Stimulated activated naive B cell treated with anti-CD40 and anti-IgM and Interleukin-4, amounts not matched to agents 10 μg/mL and 1 μg/mL and 100 μg/mL, for 72 hours (primary cell): ENCODE measurements at regions not wholly inside any gene's neighbourhood (a gene's known extent, or its start where the extent isn't known, plus 50 kb on each side); places are given as distances from the start of the nearest gene placed in this dataset.

Source experiments
- ATAC-seq, 2 donors: fragments of 150-1000 bp; cut with Tn5 transposase; replicated peaks; 2 replicates each; pipeline ENCODE4 v1.10.0; 2021; ENCODE audit warnings: moderate library complexity in 1 of 2
- DNase-seq: peaks from one replicate; pipeline ENCODE4 v3.0.0; 2021
- H3K27ac Mint-ChIP-seq: one replicate; pipeline ENCODE4 v1.8.0; 2022; ENCODE audit warnings: mild to moderate bottlenecking, mixed read lengths
- H3K27me3 Mint-ChIP-seq, 2 donors: one replicate each; pipeline ENCODE4 v1.8.0; 2022; ENCODE audit warnings: mixed read lengths in 2 of 2
- H3K36me3 Mint-ChIP-seq, 2 donors: one replicate each; pipeline ENCODE4 v1.8.0; 2022; ENCODE audit warnings: mixed read lengths in 2 of 2, mild to moderate bottlenecking in 1 of 2
- H3K4me1 Mint-ChIP-seq, 2 donors: one replicate each; pipeline ENCODE4 v1.8.0; 2022; ENCODE audit warnings: mixed read lengths in 2 of 2, mild to moderate bottlenecking in 1 of 2
- H3K4me3 Mint-ChIP-seq, 2 donors: one replicate each; pipeline ENCODE4 v1.8.0; 2022; ENCODE audit warnings: mild to moderate bottlenecking in 2 of 2, mixed read lengths in 2 of 2, moderate library complexity in 1 of 2
- H3K9me3 Mint-ChIP-seq, 2 donors: one replicate each; pipeline ENCODE4 v1.8.0; 2022; ENCODE audit warnings: mixed read lengths in 2 of 2, mild to moderate bottlenecking in 1 of 2

DNA sequence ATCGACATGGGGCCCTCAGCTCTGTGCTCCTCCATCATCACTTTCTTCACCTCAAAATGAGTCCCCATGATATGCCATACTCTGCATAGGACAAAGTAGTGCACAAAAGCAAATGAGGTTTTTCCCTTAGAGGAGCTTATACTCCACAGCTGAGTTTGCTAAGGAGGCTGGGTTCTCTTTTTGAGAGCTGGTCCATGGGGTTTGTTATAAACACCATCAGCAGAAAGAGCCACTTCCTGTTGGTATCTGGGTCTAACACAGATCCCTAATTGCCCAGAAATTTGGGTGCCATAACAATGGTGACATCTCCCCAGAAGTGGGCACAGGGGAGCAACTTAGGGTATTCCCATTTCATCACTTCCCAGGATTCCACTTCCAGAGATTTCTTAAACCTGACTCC is 395.7 kb downstream of the FOXO1 start:
- ATAC-seq: no peak
- peaks cover 36 to 56% of the 10 kb centered on the region in 2 donors for H3K4me1 Mint-ChIP-seq
- H3K36me3 Mint-ChIP-seq: no peaks in the 10 kb centered on the region
- no peak overlapping the region for H3K27ac Mint-ChIP-seq
- no peaks in the 10 kb centered on the region for H3K27me3 Mint-ChIP-seq
- no peaks in the 10 kb centered on the region for H3K9me3 Mint-ChIP-seq
- H3K4me3 Mint-ChIP-seq: no peak overlapping the region
- DNase-seq: no peak

DNA sequence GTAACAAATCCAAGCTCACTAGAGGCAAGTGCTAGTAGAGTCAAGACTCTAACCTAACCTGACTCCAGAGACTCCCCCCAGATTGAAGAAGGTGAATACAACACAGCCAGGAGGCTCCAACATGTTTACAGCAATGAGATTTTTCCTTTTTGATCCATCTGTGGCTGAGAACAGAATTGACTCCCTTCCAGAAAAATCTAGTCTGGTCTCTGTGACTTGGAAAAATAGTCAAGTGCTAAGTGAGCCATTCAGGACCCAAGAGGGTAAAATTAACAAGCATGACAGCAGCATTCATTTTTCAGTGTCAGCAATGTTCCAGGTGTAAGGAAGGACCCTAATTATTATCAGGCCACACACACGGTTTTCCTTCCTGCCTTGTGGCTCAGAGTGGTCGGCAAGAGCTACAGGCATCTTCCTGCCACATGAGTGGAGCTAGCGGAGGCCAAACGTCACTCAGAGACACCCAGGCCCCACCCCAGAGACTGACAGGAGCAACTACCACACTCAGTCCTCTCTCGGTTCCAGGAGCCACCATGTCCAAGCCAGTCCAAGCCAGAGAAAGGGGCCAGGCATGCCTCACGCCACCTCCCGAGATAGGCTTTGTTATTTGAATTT is 395.1 kb downstream of the FOXO1 start:
- ATAC-seq (peak; percentile 49 to 53), DNase-seq (no peak)
- peaks cover 36 to 56% of the 10 kb centered on the region in 2 donors for H3K4me1 Mint-ChIP-seq
- H3K27ac Mint-ChIP-seq: peak overlapping the region; percentile 39
- H3K4me3 Mint-ChIP-seq: no peak overlapping the region
- no peaks in the 10 kb centered on the region for H3K36me3 Mint-ChIP-seq
- no peaks in the 10 kb centered on the region for H3K27me3 Mint-ChIP-seq
- H3K9me3 Mint-ChIP-seq: no peaks in the 10 kb centered on the region

DNA sequence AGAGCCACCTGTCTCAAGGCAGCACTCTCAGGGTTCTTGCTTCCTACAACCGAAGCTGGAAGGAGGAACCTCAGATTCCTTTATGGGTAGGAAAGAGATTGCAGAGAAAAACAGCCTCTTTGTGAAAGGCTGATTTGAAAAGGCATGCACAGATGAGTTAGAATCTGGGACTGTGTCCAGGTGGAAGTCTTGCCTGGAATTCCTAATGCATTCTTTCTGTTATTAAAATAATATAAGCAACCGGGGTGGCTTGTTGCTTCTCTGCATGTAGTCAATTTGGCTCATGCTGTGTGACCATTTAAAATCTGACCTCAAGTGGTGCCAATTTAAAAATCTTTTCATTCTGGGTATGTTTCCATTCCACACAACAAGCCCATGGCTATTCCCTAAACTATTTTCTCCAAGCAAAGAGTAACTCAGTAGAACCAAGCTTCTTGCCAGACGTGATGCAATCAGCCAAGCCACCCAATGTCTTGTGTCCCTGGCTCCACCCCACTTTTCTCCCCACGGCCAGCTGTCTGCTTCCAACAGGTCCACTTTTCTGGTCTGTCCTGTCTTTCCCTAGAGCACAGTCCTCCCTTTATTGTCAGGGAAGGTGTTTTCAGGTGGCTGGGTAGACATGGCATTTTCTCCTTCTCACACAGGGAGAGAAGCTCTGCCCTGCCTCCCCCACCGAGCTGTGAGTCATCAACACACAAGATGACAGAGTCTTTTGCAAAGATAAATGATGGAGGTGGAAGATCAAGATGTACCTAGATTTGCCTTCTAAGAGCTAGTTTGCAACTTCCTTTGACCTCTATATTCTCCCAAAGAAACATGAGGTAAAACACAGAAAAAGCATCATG is 394.3 kb downstream of the FOXO1 start:
- Mint-ChIP-seq H3K4me3 (no peak overlapping the region), H3K4me1 (peaks cover 36 to 55% of the 10 kb centered on the region in 2 donors), H3K27ac (no peak overlapping the region), H3K9me3 (no peaks in the 10 kb centered on the region), H3K27me3 (no peaks in the 10 kb centered on the region), H3K36me3 (no peaks in the 10 kb centered on the region)
- ATAC-seq (peak; percentile 30 to 50), DNase-seq (no peak)

DNA sequence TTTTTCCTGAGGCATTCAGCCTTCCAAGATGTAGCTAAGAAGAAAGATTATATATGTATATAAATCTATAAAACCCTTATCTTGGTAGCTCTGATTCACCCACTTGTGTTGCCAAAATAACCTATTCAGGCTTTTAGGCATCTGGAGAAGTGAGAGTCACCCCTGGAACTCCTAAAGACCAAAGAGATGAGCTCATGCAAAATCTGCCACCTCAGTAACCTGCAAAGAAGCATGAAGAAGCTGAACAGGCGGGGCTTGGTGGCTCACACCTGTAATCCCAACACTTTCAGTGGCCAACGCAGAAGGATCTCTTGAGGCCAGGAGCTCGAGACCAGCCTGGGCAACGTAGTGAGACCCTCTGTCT is 393.7 kb downstream of the FOXO1 start:
- H3K36me3 Mint-ChIP-seq: no peaks in the 10 kb centered on the region
- H3K4me3 Mint-ChIP-seq: no peak overlapping the region
- ATAC-seq (peak; percentile 72 to 78), DNase-seq (no peak)
- no peaks in the 10 kb centered on the region for H3K27me3 Mint-ChIP-seq
- H3K4me1 Mint-ChIP-seq: peaks cover 34 to 49% of the 10 kb centered on the region in 2 donors
- no peaks in the 10 kb centered on the region for H3K9me3 Mint-ChIP-seq
- H3K27ac Mint-ChIP-seq: no peak overlapping the region

DNA sequence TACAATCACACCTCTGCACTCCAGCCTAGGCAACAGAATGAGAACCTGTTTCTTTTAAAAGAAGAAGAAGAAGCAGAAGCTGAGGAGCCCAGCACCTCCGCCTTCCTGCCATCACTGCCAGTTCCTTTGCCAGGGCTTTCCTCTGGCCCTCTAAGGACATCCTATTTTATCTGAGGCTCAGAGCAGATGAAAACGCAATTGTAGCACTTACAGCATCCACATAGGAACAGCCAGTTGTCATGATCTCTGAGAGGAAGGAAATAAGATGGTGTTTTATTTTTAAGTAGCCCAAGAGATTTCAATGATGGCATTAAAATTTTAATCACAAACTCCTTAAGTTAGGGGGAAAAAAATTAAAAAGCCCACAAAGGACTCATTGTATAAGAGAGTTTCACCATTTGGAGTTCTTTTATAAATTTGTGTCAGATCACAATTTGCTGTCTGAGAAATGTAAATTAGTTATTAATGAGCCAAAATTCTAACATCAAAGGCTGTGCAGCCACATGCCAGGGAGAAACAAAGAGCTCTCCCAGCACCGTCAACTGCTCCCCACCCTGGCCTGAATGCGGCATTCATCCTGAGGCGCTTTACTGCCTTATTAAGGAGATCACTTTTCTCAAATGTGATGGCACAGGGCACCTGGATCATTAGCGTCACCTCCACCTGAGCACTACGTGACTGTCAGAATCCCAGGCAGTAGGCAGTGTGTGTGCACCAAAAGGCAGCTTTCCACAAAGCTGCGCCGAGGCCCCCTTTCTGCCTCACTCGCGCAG is 393.0 kb downstream of the FOXO1 start:
- H3K4me1 Mint-ChIP-seq: peaks cover 33 to 47% of the 10 kb centered on the region in 2 donors
- no peak for ATAC-seq

DNA sequence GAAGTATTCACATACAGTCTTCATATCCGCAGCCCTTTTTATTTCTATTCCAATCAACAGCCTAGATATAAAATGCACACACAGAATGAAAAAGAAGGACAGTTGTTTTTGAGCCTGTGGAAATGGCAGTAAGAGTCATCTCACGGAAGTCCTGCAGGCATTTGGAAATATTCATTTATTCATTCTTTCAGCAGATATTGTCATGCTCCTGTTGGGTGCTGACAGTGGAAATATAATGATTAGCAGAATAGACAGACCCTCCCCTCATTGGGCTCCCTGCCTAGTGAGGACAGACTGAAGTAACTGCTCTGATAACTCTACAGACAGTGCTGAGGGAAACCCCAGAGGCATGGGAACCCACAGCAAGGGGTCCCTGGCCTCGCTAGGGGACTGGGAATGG is 392.3 kb downstream of the FOXO1 start:
- Mint-ChIP-seq H3K36me3 (no peaks in the 10 kb centered on the region), H3K27ac (peak overlapping the region; percentile 76), H3K4me3 (no peak overlapping the region), H3K27me3 (no peaks in the 10 kb centered on the region), H3K4me1 (peaks cover 33 to 47% of the 10 kb centered on the region in 2 donors), H3K9me3 (no peaks in the 10 kb centered on the region)
- DNase-seq: no peak
- ATAC-seq: no peak

More for the DNA sequence above, 393.0 kb downstream of the FOXO1 start:
- Mint-ChIP-seq H3K9me3 (no peaks in the 10 kb centered on the region), H3K4me3 (no peak overlapping the region), H3K27ac (no peak overlapping the region), H3K36me3 (no peaks in the 10 kb centered on the region), H3K27me3 (no peaks in the 10 kb centered on the region)
- no peak for DNase-seq

DNA sequence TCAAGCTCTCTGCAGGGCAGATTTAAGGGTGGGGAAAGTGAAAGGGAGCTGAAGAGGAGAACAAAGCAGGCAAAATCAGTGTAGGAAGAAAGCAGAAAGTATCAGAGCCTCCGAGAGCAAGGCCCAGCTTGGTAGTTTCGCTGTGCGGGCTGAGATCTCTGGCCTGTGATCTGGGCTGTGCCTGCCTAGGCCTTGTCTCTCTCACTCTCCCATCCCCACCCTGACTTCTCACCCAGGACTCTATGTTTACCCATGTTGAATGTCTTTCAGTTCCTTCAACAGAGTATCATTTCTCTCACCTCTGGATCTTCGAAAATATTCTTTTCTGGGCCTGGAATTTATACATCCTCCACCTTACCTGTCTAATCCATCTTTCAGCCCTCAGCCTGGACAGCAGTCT is 391.3 kb downstream of the FOXO1 start:
- H3K9me3 Mint-ChIP-seq: no peaks in the 10 kb centered on the region
- DNase-seq (no peak), ATAC-seq (peak; percentile 56 to 69)
- H3K36me3 Mint-ChIP-seq: no peaks in the 10 kb centered on the region
- no peak overlapping the region for H3K27ac Mint-ChIP-seq
- no peaks in the 10 kb centered on the region for H3K27me3 Mint-ChIP-seq
- H3K4me1 Mint-ChIP-seq: peaks cover 33 to 47% of the 10 kb centered on the region in 2 donors
- no peak overlapping the region for H3K4me3 Mint-ChIP-seq

DNA sequence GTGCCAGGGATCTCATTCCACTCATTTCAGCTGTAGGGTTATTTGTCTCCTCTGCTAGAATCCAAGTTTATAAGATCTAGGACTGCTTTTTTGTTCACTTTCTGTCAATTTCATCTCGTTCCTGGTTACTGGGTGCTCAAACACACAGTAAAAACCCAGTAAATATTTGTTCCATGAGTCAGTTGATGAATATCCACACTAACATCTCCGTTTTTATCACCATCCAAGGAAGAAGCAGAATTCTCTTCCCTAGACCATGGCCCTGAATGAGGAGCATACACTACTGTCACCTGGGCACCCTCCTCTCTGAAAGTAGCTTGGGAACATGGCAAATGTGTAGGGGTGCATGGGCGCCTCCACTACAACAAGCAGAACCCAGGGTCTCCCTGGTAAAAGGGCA is 390.8 kb downstream of the FOXO1 start:
- DNase-seq (no peak), ATAC-seq (no peak)
- H3K27me3 Mint-ChIP-seq: no peaks in the 10 kb centered on the region
- no peak overlapping the region for H3K4me3 Mint-ChIP-seq
- no peaks in the 10 kb centered on the region for H3K36me3 Mint-ChIP-seq
- no peak overlapping the region for H3K27ac Mint-ChIP-seq
- no peaks in the 10 kb centered on the region for H3K9me3 Mint-ChIP-seq
- peaks cover 29 to 42% of the 10 kb centered on the region in 2 donors for H3K4me1 Mint-ChIP-seq

DNA sequence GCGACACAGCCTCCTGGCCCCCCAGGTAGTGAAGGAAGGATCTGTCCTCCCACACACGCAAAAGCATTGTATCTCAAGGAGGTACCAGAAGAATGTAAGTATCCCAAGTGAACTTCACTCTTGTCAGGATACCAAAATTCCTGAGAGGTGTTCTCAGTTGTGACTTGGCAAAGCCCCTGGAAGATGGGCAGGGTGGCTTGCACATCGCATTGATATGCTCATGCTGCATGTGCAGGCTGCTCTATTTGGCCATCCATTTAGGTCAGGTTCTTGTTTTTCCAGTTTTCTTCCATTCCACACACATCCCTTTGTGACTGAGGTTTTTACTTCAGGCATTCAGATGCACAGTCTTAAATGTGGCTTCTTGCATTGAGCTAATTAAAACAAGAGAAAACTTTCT is 382.8 kb downstream of the FOXO1 start:
- DNase-seq (no peak), ATAC-seq (no peak)
- H3K36me3 Mint-ChIP-seq: no peaks in the 10 kb centered on the region
- H3K27ac Mint-ChIP-seq: no peak overlapping the region
- H3K4me1 Mint-ChIP-seq: no peaks in the 10 kb centered on the region
- H3K4me3 Mint-ChIP-seq: no peak overlapping the region
- H3K27me3 Mint-ChIP-seq: no peaks in the 10 kb centered on the region
- H3K9me3 Mint-ChIP-seq: no peaks in the 10 kb centered on the region

DNA sequence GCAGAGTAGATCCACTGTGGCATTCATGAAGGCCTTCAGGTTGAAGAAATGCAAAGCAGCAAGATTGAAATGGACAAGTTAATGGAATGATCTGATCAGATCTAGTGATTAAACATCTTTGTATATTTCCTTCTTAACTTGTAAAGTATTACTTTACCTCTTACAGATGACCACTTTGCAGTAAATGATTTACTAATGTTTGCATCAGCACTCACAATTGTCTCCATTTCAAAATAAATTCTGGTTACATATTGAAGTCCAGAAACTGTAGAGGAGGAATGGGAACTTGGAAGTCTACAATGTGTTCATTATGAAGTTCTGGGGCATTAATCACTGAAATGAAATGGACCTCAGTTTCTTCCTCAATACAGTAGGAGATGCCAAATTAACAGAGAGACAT is 380.8 kb downstream of the FOXO1 start:
- no peak for DNase-seq
- peaks cover 0 to 5% of the 10 kb centered on the region in 2 donors for H3K4me1 Mint-ChIP-seq
- no peak overlapping the region for H3K4me3 Mint-ChIP-seq
- no peaks in the 10 kb centered on the region for H3K36me3 Mint-ChIP-seq
- H3K27ac Mint-ChIP-seq: no peak overlapping the region
- no peaks in the 10 kb centered on the region for H3K9me3 Mint-ChIP-seq
- H3K27me3 Mint-ChIP-seq: no peaks in the 10 kb centered on the region
- no peak for ATAC-seq

DNA sequence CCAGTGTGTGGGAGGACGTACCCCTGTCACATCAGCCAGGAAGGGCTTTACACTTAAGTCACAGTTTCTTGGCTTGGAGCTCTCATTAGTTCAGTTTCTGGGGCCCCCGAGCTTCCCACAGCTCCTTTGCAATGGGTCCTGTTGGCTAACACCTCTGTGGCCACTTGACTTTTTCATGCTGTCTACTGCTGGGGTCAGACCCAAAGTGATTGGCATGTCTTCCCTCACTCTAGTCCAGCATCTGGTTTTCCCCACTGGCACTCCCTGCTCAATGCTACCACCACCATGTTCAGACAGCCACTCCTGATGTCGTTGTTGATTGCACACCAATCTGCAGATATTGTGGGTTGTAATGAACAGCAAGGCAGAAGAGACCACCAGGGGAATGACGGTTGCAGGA is 379.0 kb downstream of the FOXO1 start:
- H3K27me3 Mint-ChIP-seq: no peaks in the 10 kb centered on the region
- no peak overlapping the region for H3K27ac Mint-ChIP-seq
- no peaks in the 10 kb centered on the region for H3K36me3 Mint-ChIP-seq
- no peaks in the 10 kb centered on the region for H3K9me3 Mint-ChIP-seq
- no peak overlapping the region for H3K4me3 Mint-ChIP-seq
- DNase-seq (no peak), ATAC-seq (no peak)
- H3K4me1 Mint-ChIP-seq: peaks cover 0 to 6% of the 10 kb centered on the region in 2 donors

DNA sequence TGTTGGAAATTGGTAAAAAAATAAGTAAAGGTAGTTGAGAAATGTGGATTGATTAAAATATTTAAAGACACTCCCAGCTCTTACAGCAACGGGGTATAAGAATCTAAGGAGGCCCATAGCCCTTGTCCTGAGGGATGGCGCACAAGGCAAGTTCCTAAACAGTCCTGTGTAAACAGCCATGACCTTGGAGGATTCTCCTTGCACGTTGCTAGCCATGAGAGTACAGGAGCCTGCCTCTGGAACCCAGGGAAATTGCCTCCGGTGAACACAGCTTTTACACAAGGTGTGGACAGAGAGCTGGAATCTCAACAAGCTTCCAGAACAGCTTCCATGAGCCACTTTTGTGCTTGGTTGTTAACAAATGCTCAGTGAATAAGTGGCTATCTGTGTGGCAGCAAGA is 378.2 kb downstream of the FOXO1 start:
- Mint-ChIP-seq H3K27me3 (no peaks in the 10 kb centered on the region), H3K36me3 (no peaks in the 10 kb centered on the region)
- no peak for DNase-seq

DNA sequence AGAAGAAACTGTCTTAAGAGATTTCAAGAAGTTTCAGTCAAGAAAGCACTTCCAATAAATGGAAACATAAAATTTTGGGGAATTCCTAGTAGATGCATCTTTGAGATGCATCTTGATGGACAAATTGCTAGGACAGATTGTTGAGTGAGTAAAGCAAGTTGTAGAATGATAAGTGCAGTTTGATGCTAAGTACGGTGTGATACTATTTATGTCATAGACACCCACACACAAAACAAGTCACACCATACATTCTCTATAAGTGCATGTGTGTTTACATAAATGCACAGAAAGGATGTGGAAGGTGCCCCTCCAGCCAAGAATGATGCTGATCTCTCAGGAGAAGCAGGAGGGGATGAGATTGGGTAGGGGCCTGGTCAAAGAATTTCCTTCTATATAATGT is 375.7 kb downstream of the FOXO1 start:
- H3K9me3 Mint-ChIP-seq: peaks cover 0 to under 1% of the 10 kb centered on the region in 2 donors
- no peak for DNase-seq
- no peak overlapping the region for H3K4me3 Mint-ChIP-seq
- H3K4me1 Mint-ChIP-seq: peaks cover 2 to 6% of the 10 kb centered on the region in 2 donors
- no peaks in the 10 kb centered on the region for H3K36me3 Mint-ChIP-seq
- H3K27me3 Mint-ChIP-seq: no peaks in the 10 kb centered on the region
- H3K27ac Mint-ChIP-seq: no peak overlapping the region
- ATAC-seq: no peak

More for the DNA sequence above, 378.2 kb downstream of the FOXO1 start:
- no peak for ATAC-seq
- no peak overlapping the region for H3K4me3 Mint-ChIP-seq
- no peak overlapping the region for H3K27ac Mint-ChIP-seq
- peaks cover 2 to 6% of the 10 kb centered on the region in 2 donors for H3K4me1 Mint-ChIP-seq
- H3K9me3 Mint-ChIP-seq: no peaks in the 10 kb centered on the region

DNA sequence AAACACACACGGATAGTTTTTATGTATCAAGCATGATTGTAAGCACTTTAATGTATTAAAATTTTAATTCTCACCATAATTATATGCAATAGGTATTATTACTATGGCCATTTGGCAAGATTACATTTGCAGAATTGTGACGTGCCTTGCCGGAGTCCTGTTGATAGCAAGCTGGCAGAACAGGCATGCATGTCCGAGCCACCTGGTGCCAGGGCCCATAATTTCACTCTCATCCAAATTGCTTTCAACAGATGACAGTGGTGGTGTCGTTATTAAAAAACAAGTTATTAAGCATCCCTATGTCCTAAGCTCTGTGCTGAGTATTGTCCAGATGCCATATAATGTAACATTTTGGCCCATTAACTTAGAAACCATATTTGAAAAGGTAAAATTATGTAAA is 374.3 kb downstream of the FOXO1 start:
- Mint-ChIP-seq H3K4me3 (no peak overlapping the region), H3K9me3 (peaks cover 4 to 6% of the 10 kb centered on the region in 2 donors), H3K4me1 (peaks cover 2 to 6% of the 10 kb centered on the region in 2 donors), H3K27me3 (no peaks in the 10 kb centered on the region), H3K36me3 (peaks cover 4 to 5% of the 10 kb centered on the region in 2 donors), H3K27ac (no peak overlapping the region)
- DNase-seq (no peak), ATAC-seq (no peak)
